Spleen (tissue), 7 donors: ENCODE measurements at regions not wholly inside any gene's neighbourhood (a gene's known extent, or its start where the extent isn't known, plus 50 kb on each side); places are given as distances from the start of the nearest gene placed in this dataset.

ENCODE experiments used
- CTCF ChIP-seq, 11 experiments: fragments of 200-600 bp in 7 of 11; fragments of 450-650 bp in 4 of 11; sonication (generic) in 4 of 11; IDR thresholded peaks in 8 of 11; conservative IDR thresholded peaks in 3 of 11; 1 replicate in 7 of 11; 2 replicates in 4 of 11; pipeline versions ENCODE4 v1.4.0 to v1.8.0; 2016 to 2021; ENCODE audit warnings: antibody characterized with exemption in 11 of 11, inconsistent platforms in 4 of 11, mild to moderate bottlenecking in 1 of 11
- POLR2A ChIP-seq, 3 donors: fragments of 450-650 bp; IDR thresholded peaks; one replicate each; pipeline ENCODE4 v1.5.1; 2017; ENCODE audit warnings: antibody characterized with exemption in 3 of 3, mild to moderate bottlenecking in 1 of 3
- donor health status: DM: no; HTN: no; CAD: no; lungs with moderate emphysema.
- donor health status: DM: no; HTN: no; CAD: no.
- donor health status: DM: no; HTN: no; CAD: no.

- TF ChIP-seq CTCF (IDR thresholded peaks at IDR 0.05 in 8 of 11, conservative IDR thresholded peaks at IDR 0.05 in 3 of 11) (no peak), POLR2A (IDR thresholded peaks at IDR 0.05) (no peak)
These were observed 209.1 kb downstream of the OLFM4 start for GRCh38 chr13:53237696-53238095.
